Testis (tissue), 2 donors: ENCODE measurements at regions not wholly inside any gene's neighbourhood (a gene's known extent, or its start where the extent isn't known, plus 50 kb on each side); places are given as distances from the start of the nearest gene placed in this dataset.
"Not testable (repeated sequence)": the region's sequence is repeated elsewhere in the genome, so short reads cannot be mapped to it uniquely, and the experiment has no call there.

Experiments used
- DNase-seq: peaks from one replicate; pipeline ENCODE4 v3.0.0-alpha.2; 2019
- H3K27ac ChIP-seq, 2 donors: fragments of 200-600 bp; sonication (generic); one replicate each; pipeline ENCODE4 v1.5.1; 2019
- H3K27me3 ChIP-seq: fragments of 200-600 bp; sonication (generic); one replicate; pipeline ENCODE4 v1.5.1; 2019
- H3K36me3 ChIP-seq: fragments of 200-600 bp; sonication (generic); one replicate; pipeline ENCODE4 v1.5.1; 2017; ENCODE audit warnings: low read depth; ENCODE audit errors: missing control alignments
- H3K4me1 ChIP-seq: fragments of 200-600 bp; sonication (generic); one replicate; pipeline ENCODE4 v1.5.1; 2019
- H3K4me3 ChIP-seq, 2 donors: fragments of 200-600 bp; sonication (generic); one replicate each; pipeline ENCODE4 v1.5.1; 2017 to 2019
- H3K9me3 ChIP-seq: fragments of 200-600 bp; sonication (generic); one replicate; pipeline ENCODE4 v1.5.1; 2017
- POLR2A ChIP-seq: fragments of 450-650 bp; IDR thresholded peaks from one replicate; pipeline ENCODE4 v1.6.1; 2017; ENCODE audit warnings: antibody characterized with exemption, mild to moderate bottlenecking, moderate library complexity
- WGBS, 2 donors: methylation state at CpG; one replicate each; pipeline ENCODE4 v1.1.5; 2018; 5-methylcytosine and 5-hydroxymethylcytosine counted together
- intact Hi-C: fragments of 100-400 bp; cut with DNase I; formaldehyde crosslinking; loops from one replicate; pipeline ENCODE4 v1.15.1; 2023; ENCODE audit warnings: low total_unique reads
- TF ChIP-seq, protein P1 (sequence below), 3 experiments: fragments of 450-650 bp in 2 of 3; fragments of 200-600 bp in 1 of 3; sonication (generic) in 1 of 3; IDR thresholded peaks; one replicate each; pipeline ENCODE4 v1.5.1; 2016 to 2019; ENCODE audit warnings: antibody characterized with exemption in 3 of 3, mild to moderate bottlenecking in 2 of 3, moderate library complexity in 1 of 3

DNA sequence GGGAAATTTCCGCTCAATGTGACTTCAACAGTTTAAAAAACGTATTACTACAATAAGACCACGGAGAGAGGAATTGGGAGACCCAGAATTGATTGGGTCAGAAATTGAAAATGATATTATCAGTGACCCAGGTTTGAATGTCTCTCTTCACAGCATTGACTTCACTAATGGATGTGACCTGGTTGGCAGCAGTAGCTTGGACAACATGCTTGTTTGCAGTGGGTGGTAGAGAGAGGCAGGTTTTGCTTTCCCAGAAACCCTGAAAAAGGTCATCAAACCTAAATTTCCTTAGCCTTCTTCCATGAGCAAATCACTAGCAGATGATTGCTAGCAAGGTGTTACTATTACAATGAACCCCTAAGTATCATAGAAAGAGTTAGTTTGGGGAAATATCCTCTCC lies 89.7 kb upstream of the ANTXRL start:
- Histone ChIP-seq H3K9me3 (no peaks in the 10 kb centered on the region), H3K36me3 (no peaks in the 10 kb centered on the region), H3K4me1 (no peaks in the 10 kb centered on the region), H3K4me3 (no peak overlapping the region), H3K27ac (no peak overlapping the region), H3K27me3 (no peaks in the 10 kb centered on the region)
- DNase-seq: no peak
- intact Hi-C loops: no loop called here
- WGBS, 2 donors: 74 to 88% methylated on average over 3 of the region's 3 CpGs
- TF ChIP-seq, protein P1, sequence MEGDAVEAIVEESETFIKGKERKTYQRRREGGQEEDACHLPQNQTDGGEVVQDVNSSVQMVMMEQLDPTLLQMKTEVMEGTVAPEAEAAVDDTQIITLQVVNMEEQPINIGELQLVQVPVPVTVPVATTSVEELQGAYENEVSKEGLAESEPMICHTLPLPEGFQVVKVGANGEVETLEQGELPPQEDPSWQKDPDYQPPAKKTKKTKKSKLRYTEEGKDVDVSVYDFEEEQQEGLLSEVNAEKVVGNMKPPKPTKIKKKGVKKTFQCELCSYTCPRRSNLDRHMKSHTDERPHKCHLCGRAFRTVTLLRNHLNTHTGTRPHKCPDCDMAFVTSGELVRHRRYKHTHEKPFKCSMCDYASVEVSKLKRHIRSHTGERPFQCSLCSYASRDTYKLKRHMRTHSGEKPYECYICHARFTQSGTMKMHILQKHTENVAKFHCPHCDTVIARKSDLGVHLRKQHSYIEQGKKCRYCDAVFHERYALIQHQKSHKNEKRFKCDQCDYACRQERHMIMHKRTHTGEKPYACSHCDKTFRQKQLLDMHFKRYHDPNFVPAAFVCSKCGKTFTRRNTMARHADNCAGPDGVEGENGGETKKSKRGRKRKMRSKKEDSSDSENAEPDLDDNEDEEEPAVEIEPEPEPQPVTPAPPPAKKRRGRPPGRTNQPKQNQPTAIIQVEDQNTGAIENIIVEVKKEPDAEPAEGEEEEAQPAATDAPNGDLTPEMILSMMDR (IDR thresholded peaks at IDR 0.05): no peak
- no peak for TF ChIP-seq POLR2A

DNA sequence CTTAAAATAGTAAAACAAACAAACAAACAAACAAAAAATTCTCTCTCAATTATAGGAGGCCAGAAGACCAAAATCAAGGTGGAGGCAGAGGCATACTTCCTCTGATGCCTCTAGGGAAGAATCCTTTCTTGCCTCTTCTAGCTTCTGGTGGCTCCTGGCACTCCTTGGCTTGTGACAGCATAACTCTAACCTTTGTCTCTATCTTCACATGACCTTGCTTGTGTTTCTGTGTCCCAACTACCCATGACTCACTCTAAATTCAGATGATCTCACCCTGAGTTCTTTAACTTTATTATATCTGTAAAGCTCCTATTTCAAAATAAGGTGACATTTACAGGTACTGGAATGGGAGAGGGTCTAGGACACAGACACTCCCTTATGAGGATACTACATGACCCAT lies 88.3 kb upstream of the ANTXRL start:
- Histone ChIP-seq H3K9me3 (no peaks in the 10 kb centered on the region), H3K4me3 (no peak overlapping the region), H3K27me3 (no peaks in the 10 kb centered on the region), H3K27ac (no peak overlapping the region), H3K4me1 (no peaks in the 10 kb centered on the region), H3K36me3 (no peaks in the 10 kb centered on the region)
- intact Hi-C loops: no loop called here
- DNase-seq: no peak
- TF ChIP-seq POLR2A: no peak
- TF ChIP-seq, protein P1 (IDR thresholded peaks at IDR 0.05): no peak

DNA sequence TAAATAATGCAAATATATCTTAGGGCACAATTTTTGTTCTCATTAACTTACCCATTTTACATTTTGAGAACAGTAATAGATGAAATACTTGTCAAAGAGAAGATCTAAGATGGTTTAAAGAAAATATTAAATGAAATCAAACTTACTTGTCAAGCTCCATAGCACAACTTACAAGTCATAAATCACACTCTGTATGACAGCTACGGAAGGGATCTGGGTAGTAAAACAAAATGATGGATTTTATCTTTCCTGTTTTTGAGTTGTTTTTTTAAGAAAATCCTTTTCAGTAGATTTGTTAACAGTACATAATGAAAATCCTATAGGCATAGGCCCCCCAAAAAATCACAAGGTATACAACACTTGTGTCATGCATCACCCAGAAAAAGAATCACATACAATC lies 84.4 kb upstream of the ANTXRL start:
- 81 to 85% methylated on average over 1 of the region's 1 CpG for WGBS, 2 donors
- H3K4me3 ChIP-seq, intact Hi-C loops, H3K9me3 ChIP-seq, H3K27ac ChIP-seq, H3K27me3 ChIP-seq, H3K36me3 ChIP-seq, DNase-seq, H3K4me1 ChIP-seq: not testable (repeated sequence)

- intact Hi-C loops, H3K4me1 ChIP-seq, H3K9me3 ChIP-seq, H3K27ac ChIP-seq, H3K36me3 ChIP-seq, H3K27me3 ChIP-seq, H3K4me3 ChIP-seq, DNase-seq: not testable (repeated sequence)
- WGBS, 2 donors: 81 to 95% methylated on average over 7 to 20 of the region's 20 CpGs
Observed at GRCh38 chr10:46204482-46205102, 82.2 kb upstream of the ANTXRL start.

- intact Hi-C loops, H3K27me3 ChIP-seq, DNase-seq, H3K9me3 ChIP-seq, H3K27ac ChIP-seq, H3K36me3 ChIP-seq, H3K4me3 ChIP-seq, H3K4me1 ChIP-seq: not testable (repeated sequence)
- no CpG with 5 or more reads among the region's 2 CpGs for WGBS, 2 donors
Observed at GRCh38 chr10:46210427-46210826, 76.4 kb upstream of the ANTXRL start.

DNA sequence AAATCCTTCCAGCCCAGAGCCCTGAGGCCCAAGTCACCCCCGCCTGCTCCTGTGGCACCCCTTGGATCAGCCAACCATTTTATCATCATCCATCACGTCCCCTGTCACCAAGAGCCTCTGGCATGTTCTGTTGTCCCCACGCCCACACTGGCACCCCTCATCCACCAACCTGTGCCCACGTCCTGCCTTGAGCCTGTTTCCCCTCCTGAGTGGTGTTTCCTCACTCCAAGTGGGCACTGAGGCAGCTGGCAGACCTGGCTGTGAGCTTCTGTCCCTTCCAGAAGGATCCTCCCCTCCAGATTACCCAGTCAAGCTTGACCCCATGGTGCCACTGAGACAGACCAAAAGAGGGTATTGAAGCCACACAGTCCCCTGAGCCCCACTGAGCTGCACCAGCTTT lies 71.4 kb upstream of the ANTXRL start:
- WGBS, 2 donors: 90 to 93% methylated on average over 4 of the region's 4 CpGs
- no peaks in the 10 kb centered on the region for H3K27me3 ChIP-seq
- no peak overlapping the region for H3K4me3 ChIP-seq
- H3K36me3 ChIP-seq: no peaks in the 10 kb centered on the region
- no peak for DNase-seq
- no peak overlapping the region for H3K27ac ChIP-seq
- no peaks in the 10 kb centered on the region for H3K9me3 ChIP-seq
- TF ChIP-seq, protein P1 (IDR thresholded peaks at IDR 0.05): no peak
- no peak for TF ChIP-seq POLR2A
- H3K4me1 ChIP-seq: no peaks in the 10 kb centered on the region
- intact Hi-C loops: no loop called here
